Astrocyte (in vitro differentiated cells and primary cell): ENCODE measurements at regions not wholly inside any gene's neighbourhood (a gene's known extent, or its start where the extent isn't known, plus 50 kb on each side); places are given as distances from the start of the nearest gene placed in this dataset.

ENCODE experiments used
- DNase-seq: peaks from one replicate; pipeline ENCODE4 v3.0.0-alpha.2; 2010; ENCODE audit warnings: low read depth
- FAIRE-seq: peaks from 2 replicates; lab custom pipeline; 2011; peaks lifted over from hg19 to GRCh38; lab: Jason Lieb, UNC
- H2AFZ ChIP-seq: 2 replicates; pipeline ENCODE4 v1.6.0; 2012; ENCODE audit warnings: low read depth, low read length, inconsistent platforms
- H3K27ac ChIP-seq: 2 replicates; pipeline ENCODE4 v1.5.1; 2011; ENCODE audit warnings: low read depth, low read length, inconsistent platforms
- H3K27me3 ChIP-seq: 2 replicates; pipeline ENCODE4 v1.6.0; 2011; ENCODE audit warnings: low read length, inconsistent platforms; ENCODE audit not compliant: insufficient read depth
- H3K36me3 ChIP-seq: 2 replicates; pipeline ENCODE4 v1.5.1; 2011; ENCODE audit warnings: low read length, inconsistent platforms; ENCODE audit not compliant: insufficient read depth
- H3K4me1 ChIP-seq: 2 replicates; pipeline ENCODE4 v1.5.1; 2011; ENCODE audit warnings: low read length, inconsistent platforms; ENCODE audit not compliant: insufficient read depth
- H3K4me2 ChIP-seq: 2 replicates; pipeline ENCODE4 v1.6.0; 2012; ENCODE audit warnings: low read length, inconsistent platforms
- H3K4me3 ChIP-seq: 2 replicates; pipeline ENCODE4 v1.5.1; 2011; ENCODE audit warnings: low read depth, mild to moderate bottlenecking, low read length, inconsistent platforms; ENCODE audit not compliant: insufficient read depth
- H3K79me2 ChIP-seq: 2 replicates; pipeline ENCODE4 v1.6.0; 2012; ENCODE audit warnings: mild to moderate bottlenecking, low read length, inconsistent platforms; ENCODE audit not compliant: insufficient read depth
- H3K9ac ChIP-seq: 2 replicates; pipeline ENCODE4 v1.6.0; 2012; ENCODE audit warnings: mild to moderate bottlenecking, low read length, inconsistent platforms
- H3K9me3 ChIP-seq: 2 replicates; pipeline ENCODE4 v1.5.1; 2012; ENCODE audit warnings: low read depth, mild to moderate bottlenecking, low read length, inconsistent platforms; ENCODE audit not compliant: insufficient read depth
- H4K20me1 ChIP-seq: 2 replicates; pipeline ENCODE4 v1.6.0; 2012; ENCODE audit warnings: low read length, inconsistent platforms; ENCODE audit not compliant: insufficient read depth
- H3K27ac Mint-ChIP-seq: one replicate; pipeline ENCODE4 v1.8.0; 2021; ENCODE audit warnings: mild to moderate bottlenecking, mixed read lengths; ENCODE audit not compliant: unreplicated experiment
- H3K27me3 Mint-ChIP-seq: one replicate; pipeline ENCODE4 v1.8.0; 2021; ENCODE audit warnings: low read depth, mixed read lengths; ENCODE audit not compliant: unreplicated experiment
- H3K36me3 Mint-ChIP-seq: one replicate; pipeline ENCODE4 v1.8.0; 2021; ENCODE audit warnings: low read depth, mixed read lengths; ENCODE audit not compliant: unreplicated experiment
- H3K4me1 Mint-ChIP-seq: one replicate; pipeline ENCODE4 v1.8.0; 2021; ENCODE audit warnings: low read depth, mixed read lengths; ENCODE audit not compliant: unreplicated experiment
- H3K4me3 Mint-ChIP-seq: one replicate; pipeline ENCODE4 v1.8.0; 2021; ENCODE audit warnings: mild to moderate bottlenecking, moderate library complexity, mixed read lengths; ENCODE audit not compliant: unreplicated experiment
- H3K9me3 Mint-ChIP-seq: one replicate; pipeline ENCODE4 v1.8.0; 2021; ENCODE audit warnings: mild to moderate bottlenecking, mixed read lengths; ENCODE audit not compliant: unreplicated experiment
- CTCF ChIP-seq: IDR thresholded peaks from 2 replicates; pipeline ENCODE4 v1.5.1; 2011; ENCODE audit warnings: low read depth, mild to moderate bottlenecking, inconsistent platforms, low read length, moderate library complexity; ENCODE audit not compliant: insufficient read depth
- EZH2 ChIP-seq: IDR thresholded peaks from 2 replicates; pipeline ENCODE4 v1.6.1; 2012; ENCODE audit warnings: mild to moderate bottlenecking, low read length, inconsistent platforms; ENCODE audit not compliant: insufficient read depth

DNA sequence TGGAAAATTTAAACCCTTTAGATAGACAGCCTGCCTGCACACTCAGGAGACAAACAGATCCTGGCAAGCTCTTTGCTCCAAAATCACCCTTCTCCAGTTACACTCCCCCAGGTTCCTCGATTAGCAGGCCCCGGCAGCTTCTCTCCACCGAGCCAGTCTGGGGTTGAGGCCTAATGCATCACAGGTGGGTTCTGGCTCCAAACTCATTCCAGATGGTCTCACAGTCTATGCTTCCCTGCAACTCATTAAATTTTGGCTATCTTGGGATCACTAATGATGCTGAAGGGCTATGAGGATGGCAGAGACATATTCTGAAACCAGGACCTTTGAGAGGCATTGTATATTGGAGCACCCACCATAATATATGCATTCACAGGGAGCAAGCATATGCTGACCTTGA lies 559.8 kb upstream of the USP24 start:
- H3K9ac ChIP-seq = no peak overlapping the region
- H3K9me3 ChIP-seq = no peaks in the 10 kb centered on the region
- H3K4me1 ChIP-seq = no peaks in the 10 kb centered on the region
- H3K79me2 ChIP-seq = no peaks in the 10 kb centered on the region
- Mint-ChIP-seq H3K36me3 (no peaks in the 10 kb centered on the region), H3K27me3 (no peaks in the 10 kb centered on the region), H3K9me3 (peaks cover 2% of the 10 kb centered on the region), H3K27ac (no peak overlapping the region), H3K4me3 (no peak overlapping the region), H3K4me1 (no peaks in the 10 kb centered on the region)
- no peak overlapping the region for H3K4me2 ChIP-seq
- no peak for DNase-seq
- FAIRE-seq = no peak
- no peak overlapping the region for H3K27ac ChIP-seq
- H3K27me3 ChIP-seq = no peaks in the 10 kb centered on the region
- no peaks in the 10 kb centered on the region for H4K20me1 ChIP-seq
- no peaks in the 10 kb centered on the region for H3K36me3 ChIP-seq
- no peak overlapping the region for H2AFZ ChIP-seq
- H3K4me3 ChIP-seq = no peak overlapping the region
- TF ChIP-seq EZH2 (no peak), CTCF (no peak)

DNA sequence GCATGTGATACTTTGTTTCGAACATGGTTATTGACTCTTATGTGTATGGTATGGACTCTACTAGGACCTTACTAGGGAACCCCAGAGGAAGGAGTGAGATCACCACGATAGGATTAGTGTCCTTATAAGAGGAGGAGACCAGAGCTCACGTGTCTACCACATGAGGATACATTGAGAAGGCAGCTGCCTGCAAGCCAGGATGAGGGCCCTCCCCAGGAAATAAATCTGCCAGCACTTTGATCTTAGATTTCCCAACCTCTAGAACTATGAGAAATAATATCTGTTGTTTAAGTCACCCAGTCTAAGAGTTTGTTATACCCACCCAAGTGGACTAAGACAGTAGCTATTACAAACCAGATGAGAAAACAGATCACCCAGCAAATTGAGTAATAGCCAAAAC lies 559.3 kb upstream of the USP24 start:
- Mint-ChIP-seq H3K27me3 (no peaks in the 10 kb centered on the region), H3K4me1 (no peaks in the 10 kb centered on the region), H3K27ac (no peak overlapping the region), H3K4me3 (no peak overlapping the region), H3K36me3 (no peaks in the 10 kb centered on the region), H3K9me3 (no peaks in the 10 kb centered on the region)
- Histone ChIP-seq H3K9ac (no peak overlapping the region), H4K20me1 (no peaks in the 10 kb centered on the region), H3K27ac (no peak overlapping the region), H3K36me3 (no peaks in the 10 kb centered on the region), H3K27me3 (no peaks in the 10 kb centered on the region), H3K4me2 (no peak overlapping the region), H2AFZ (no peak overlapping the region), H3K4me3 (no peak overlapping the region), H3K4me1 (no peaks in the 10 kb centered on the region), H3K9me3 (no peaks in the 10 kb centered on the region), H3K79me2 (no peaks in the 10 kb centered on the region)
- DNase-seq (no peak), FAIRE-seq (peak; percentile 81)
- TF ChIP-seq CTCF = no peak
- TF ChIP-seq EZH2 = no peak

DNA sequence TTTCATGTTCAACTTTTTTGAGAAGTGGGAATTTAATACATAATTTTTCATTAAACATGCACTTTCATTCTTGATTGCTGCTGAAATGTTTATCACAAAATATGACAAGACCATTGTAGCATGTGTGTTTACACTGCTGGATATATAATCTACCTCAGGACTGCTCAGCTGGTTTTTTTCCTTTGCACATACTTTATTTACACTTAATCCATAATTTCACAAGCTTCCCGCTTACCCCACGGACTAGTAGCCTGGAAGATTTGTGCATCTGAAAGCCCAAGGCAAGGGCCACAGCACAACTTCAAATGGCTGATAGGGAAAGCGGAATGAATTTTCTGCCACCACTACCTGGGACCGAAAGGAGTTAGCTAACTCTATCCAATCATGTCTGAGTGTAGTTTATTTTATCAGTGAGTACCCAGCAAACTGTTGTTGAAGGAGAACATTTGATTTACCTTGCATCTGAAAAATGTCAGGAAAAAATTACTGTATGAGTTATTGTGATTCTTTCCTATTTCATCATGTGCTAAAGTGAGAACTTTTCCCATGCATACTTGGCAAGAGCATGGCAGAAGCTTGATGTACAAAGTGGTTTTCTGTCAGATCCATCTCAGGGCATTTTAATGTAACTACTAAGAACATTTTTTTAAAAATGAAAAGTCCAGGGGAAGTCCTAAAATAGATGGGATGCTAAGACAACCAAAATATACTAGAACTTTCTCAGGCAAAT lies 558.2 kb upstream of the USP24 start:
- TF ChIP-seq CTCF (no peak), EZH2 (no peak)
- no peak overlapping the region for H3K4me3 ChIP-seq
- no peak for FAIRE-seq

More for the DNA sequence above, 558.2 kb upstream of the USP24 start:
- H3K4me1 ChIP-seq = no peaks in the 10 kb centered on the region
- no peaks in the 10 kb centered on the region for H3K36me3 ChIP-seq
- H3K9ac ChIP-seq = no peak overlapping the region
- H3K27ac Mint-ChIP-seq = no peak overlapping the region
- no peaks in the 10 kb centered on the region for H3K27me3 ChIP-seq
- no peak overlapping the region for H3K4me3 Mint-ChIP-seq
- H3K79me2 ChIP-seq = no peaks in the 10 kb centered on the region
- no peaks in the 10 kb centered on the region for H3K4me1 Mint-ChIP-seq
- no peak overlapping the region for H3K27ac ChIP-seq
- no peaks in the 10 kb centered on the region for H4K20me1 ChIP-seq
- H3K9me3 ChIP-seq = no peaks in the 10 kb centered on the region
- H3K9me3 Mint-ChIP-seq = no peaks in the 10 kb centered on the region
- H3K4me2 ChIP-seq = no peak overlapping the region
- no peak overlapping the region for H2AFZ ChIP-seq
- DNase-seq = no peak
- no peaks in the 10 kb centered on the region for H3K36me3 Mint-ChIP-seq
- no peaks in the 10 kb centered on the region for H3K27me3 Mint-ChIP-seq
